Neural cell (in vitro differentiated cells): ENCODE measurements at regions not wholly inside any gene's neighbourhood (a gene's known extent, or its start where the extent isn't known, plus 50 kb on each side); places are given as distances from the start of the nearest gene placed in this dataset.

Experiments used
- H2AFZ ChIP-seq: fragments of 200-600, 300-800 bp; sonication (generic), shearing (Covaris generic); 2 replicates; pipeline ENCODE4 v1.6.0; 2014; ENCODE audit warnings: low read depth, mild to moderate bottlenecking, antibody characterized with exemption, low read length, moderate library complexity
- H3F3A ChIP-seq: fragments of 200-600 bp; shearing (Covaris generic); 2 replicates; pipeline ENCODE4 v1.6.1; 2016; ENCODE audit warnings: mild to moderate bottlenecking, moderate library complexity, mixed read lengths, antibody characterized with exemption, low read length; ENCODE audit not compliant: insufficient read depth, poor library complexity, severe bottlenecking
- H3K27ac ChIP-seq: fragments of 200-600, 300-800 bp; sonication (generic), shearing (Covaris generic); 2 replicates; pipeline ENCODE4 v1.5.1; 2014; ENCODE audit warnings: mild to moderate bottlenecking, low read length, moderate library complexity
- H3K27me3 ChIP-seq: fragments of 300-800, 200-600 bp; sonication (generic), shearing (Covaris generic); 2 replicates; pipeline ENCODE4 v1.6.0; 2014; ENCODE audit warnings: mild to moderate bottlenecking, low read depth, low read length, moderate library complexity; ENCODE audit not compliant: insufficient read depth
- H3K36me3 ChIP-seq: fragments of 300-800, 200-600 bp; sonication (generic), shearing (Covaris generic); 2 replicates; pipeline ENCODE4 v1.5.1; 2014; ENCODE audit warnings: mild to moderate bottlenecking, antibody characterized with exemption, low read length, moderate library complexity; ENCODE audit not compliant: insufficient read depth
- H3K4me2 ChIP-seq: fragments of 300-800, 200-600 bp; sonication (generic), shearing (Covaris generic); 2 replicates; pipeline ENCODE4 v1.6.0; 2014; ENCODE audit warnings: mild to moderate bottlenecking, low read length
- H3K4me3 ChIP-seq: fragments of 300-800, 200-600 bp; sonication (generic), shearing (Covaris generic); 2 replicates; pipeline ENCODE4 v1.5.1; 2014; ENCODE audit warnings: mild to moderate bottlenecking, low read length, moderate library complexity
- H3K79me2 ChIP-seq: fragments of 200-600 bp; shearing (Covaris generic); replicated peaks from 2 replicates; pipeline ENCODE4 v1.6.0; 2014; ENCODE audit warnings: mild to moderate bottlenecking, low read length, moderate library complexity; ENCODE audit not compliant: insufficient read depth
- H3K9ac ChIP-seq: fragments of 300-800, 200-600 bp; sonication (generic), shearing (Covaris generic); 2 replicates; pipeline ENCODE4 v1.6.1; 2016; ENCODE audit warnings: mild to moderate bottlenecking, low read length, mixed read lengths
- H3K9me2 ChIP-seq: fragments of 200-600 bp; shearing (Covaris generic); 2 replicates; pipeline ENCODE4 v1.6.1; 2016; ENCODE audit warnings: mild to moderate bottlenecking, low read length, mixed read lengths; ENCODE audit not compliant: insufficient read depth
- H3K9me3 ChIP-seq: fragments of 200-600, 300-800 bp; sonication (generic), shearing (Covaris generic); 2 replicates; pipeline ENCODE4 v1.6.1; 2016; ENCODE audit warnings: mild to moderate bottlenecking, mixed run types, low read length, moderate library complexity, mixed read lengths
- H4K20me1 ChIP-seq: fragments of 200-600 bp; shearing (Covaris generic); 2 replicates; pipeline ENCODE4 v1.6.1; 2016; ENCODE audit warnings: mild to moderate bottlenecking, mixed run types; ENCODE audit not compliant: insufficient read depth
- EP300 ChIP-seq: fragments of 450-650 bp; conservative IDR thresholded peaks from 2 replicates; pipeline ENCODE4 v1.6.1; 2014; ENCODE audit warnings: antibody characterized with exemption, mild to moderate bottlenecking, moderate library complexity; ENCODE audit not compliant: poor library complexity, severe bottlenecking
- EZH2 ChIP-seq: fragments of 200-600, 300-800 bp; shearing (Covaris generic), sonication (generic); IDR thresholded peaks from 2 replicates; pipeline ENCODE4 v1.6.1; 2014; ENCODE audit warnings: antibody characterized with exemption, low read length, borderline replicate concordance, mild to moderate bottlenecking; ENCODE audit not compliant: insufficient read depth, poor library complexity, severe bottlenecking
- MXI1 ChIP-seq: fragments of 450-650 bp; conservative IDR thresholded peaks from 2 replicates; pipeline ENCODE4 v1.6.1; 2014; ENCODE audit warnings: antibody characterized with exemption, mild to moderate bottlenecking; ENCODE audit not compliant: poor library complexity, severe bottlenecking
- POLR2AphosphoS5 ChIP-seq: IDR thresholded peaks from 2 replicates; pipeline ENCODE4 v1.6.1; 2012
- RAD21 ChIP-seq: fragments of 450-650 bp; conservative IDR thresholded peaks from 2 replicates; pipeline ENCODE4 v1.6.1; 2014; ENCODE audit warnings: antibody characterized with exemption, mild to moderate bottlenecking, moderate library complexity
- SMC3 ChIP-seq: fragments of 450-650 bp; conservative IDR thresholded peaks from 2 replicates; pipeline ENCODE4 v1.6.1; 2014; ENCODE audit warnings: antibody characterized with exemption, mild to moderate bottlenecking, moderate library complexity; ENCODE audit not compliant: poor library complexity
- TAF1 ChIP-seq: IDR thresholded peaks from 2 replicates; pipeline ENCODE4 v1.6.1; 2012; ENCODE audit warnings: low read depth
- TF ChIP-seq, protein P1 (sequence below): IDR thresholded peaks from 2 replicates; pipeline ENCODE4 v1.6.1; 2012; ENCODE audit warnings: borderline replicate concordance
- TF ChIP-seq, protein P2 (sequence below): fragments of 450-650 bp; IDR thresholded peaks from 2 replicates; pipeline ENCODE4 v1.5.1; 2014; ENCODE audit warnings: antibody characterized with exemption, mild to moderate bottlenecking, moderate library complexity; ENCODE audit not compliant: poor library complexity, severe bottlenecking

DNA sequence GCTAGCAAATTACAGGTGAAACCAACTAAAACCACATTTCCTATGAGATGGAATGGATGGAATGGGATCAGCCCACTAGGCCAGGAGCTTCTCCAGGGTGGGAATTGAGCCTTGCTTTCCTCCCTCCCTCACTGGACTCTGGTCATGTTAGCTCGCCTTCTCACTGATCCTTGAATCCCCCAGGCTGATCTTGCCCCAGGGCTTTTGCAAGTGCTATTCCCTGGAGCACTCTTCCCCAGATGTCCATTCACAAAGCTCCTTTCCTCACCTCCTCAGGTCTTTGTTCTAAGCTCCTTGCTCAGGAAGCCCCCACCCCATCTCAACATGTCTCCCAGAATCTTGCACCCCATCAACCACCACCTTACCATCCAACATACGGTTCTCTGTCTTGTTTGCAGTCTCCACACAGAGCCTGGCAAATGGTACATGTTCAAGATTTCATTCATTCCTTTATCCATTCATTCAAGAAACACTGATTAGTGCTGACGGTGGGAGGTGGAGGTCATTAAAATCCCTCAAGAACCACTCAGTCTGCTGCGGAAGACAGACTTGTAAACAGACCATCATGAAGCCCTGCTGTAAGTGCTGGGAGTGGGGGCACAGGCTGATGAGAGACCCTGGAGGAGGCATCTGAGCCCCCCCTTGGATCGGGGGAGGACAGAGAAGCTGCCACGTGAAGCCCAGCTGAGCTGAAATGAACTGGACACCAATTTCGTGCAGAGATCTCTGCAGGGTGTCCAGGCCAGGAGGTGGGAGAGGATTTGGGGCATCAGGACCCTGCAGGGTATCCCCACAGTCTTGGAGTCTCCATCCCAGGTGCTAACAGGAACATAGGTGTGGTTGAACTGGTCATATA is 141.7 kb downstream of the BARX1 start:
- H3K9me2 ChIP-seq, result no peaks in the 10 kb centered on the region
- H4K20me1 ChIP-seq, result no peaks in the 10 kb centered on the region
- no peak overlapping the region for H3K4me2 ChIP-seq
- H3K9ac ChIP-seq, result peak overlapping the region; percentile 34
- H3K9me3 ChIP-seq, result no peaks in the 10 kb centered on the region
- no peaks in the 10 kb centered on the region for H3K79me2 ChIP-seq
- H3K27me3 ChIP-seq, result no peaks in the 10 kb centered on the region
- no peaks in the 10 kb centered on the region for H3K36me3 ChIP-seq
- H3K27ac ChIP-seq, result peak overlapping the region; percentile 35
- H3K4me3 ChIP-seq, result no peak overlapping the region
- no peaks in the 10 kb centered on the region for H3F3A ChIP-seq
- TF ChIP-seq POLR2AphosphoS5 (no peak), MXI1 (no peak)
- H2AFZ ChIP-seq, result no peak overlapping the region

DNA sequence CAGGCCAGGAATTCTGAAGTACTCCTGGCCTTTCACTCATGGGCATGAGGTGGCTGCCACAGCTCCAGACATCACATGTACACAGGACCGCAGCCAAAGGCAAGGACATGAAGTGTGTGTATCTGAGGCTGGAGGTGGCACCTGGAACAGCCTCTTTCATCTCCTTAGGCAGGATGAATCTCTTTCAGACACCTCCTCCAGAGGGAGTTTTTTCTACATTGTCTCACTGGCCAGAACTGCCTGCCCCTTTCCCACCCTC is 142.8 kb downstream of the BARX1 start:
- H3K9ac ChIP-seq, result no peak overlapping the region
- TF ChIP-seq, protein P1, sequence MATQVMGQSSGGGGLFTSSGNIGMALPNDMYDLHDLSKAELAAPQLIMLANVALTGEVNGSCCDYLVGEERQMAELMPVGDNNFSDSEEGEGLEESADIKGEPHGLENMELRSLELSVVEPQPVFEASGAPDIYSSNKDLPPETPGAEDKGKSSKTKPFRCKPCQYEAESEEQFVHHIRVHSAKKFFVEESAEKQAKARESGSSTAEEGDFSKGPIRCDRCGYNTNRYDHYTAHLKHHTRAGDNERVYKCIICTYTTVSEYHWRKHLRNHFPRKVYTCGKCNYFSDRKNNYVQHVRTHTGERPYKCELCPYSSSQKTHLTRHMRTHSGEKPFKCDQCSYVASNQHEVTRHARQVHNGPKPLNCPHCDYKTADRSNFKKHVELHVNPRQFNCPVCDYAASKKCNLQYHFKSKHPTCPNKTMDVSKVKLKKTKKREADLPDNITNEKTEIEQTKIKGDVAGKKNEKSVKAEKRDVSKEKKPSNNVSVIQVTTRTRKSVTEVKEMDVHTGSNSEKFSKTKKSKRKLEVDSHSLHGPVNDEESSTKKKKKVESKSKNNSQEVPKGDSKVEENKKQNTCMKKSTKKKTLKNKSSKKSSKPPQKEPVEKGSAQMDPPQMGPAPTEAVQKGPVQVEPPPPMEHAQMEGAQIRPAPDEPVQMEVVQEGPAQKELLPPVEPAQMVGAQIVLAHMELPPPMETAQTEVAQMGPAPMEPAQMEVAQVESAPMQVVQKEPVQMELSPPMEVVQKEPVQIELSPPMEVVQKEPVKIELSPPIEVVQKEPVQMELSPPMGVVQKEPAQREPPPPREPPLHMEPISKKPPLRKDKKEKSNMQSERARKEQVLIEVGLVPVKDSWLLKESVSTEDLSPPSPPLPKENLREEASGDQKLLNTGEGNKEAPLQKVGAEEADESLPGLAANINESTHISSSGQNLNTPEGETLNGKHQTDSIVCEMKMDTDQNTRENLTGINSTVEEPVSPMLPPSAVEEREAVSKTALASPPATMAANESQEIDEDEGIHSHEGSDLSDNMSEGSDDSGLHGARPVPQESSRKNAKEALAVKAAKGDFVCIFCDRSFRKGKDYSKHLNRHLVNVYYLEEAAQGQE, result no peak
- TF ChIP-seq EP300 (no peak), MXI1 (no peak), POLR2AphosphoS5 (no peak), EZH2 (no peak), SMC3 (no peak), TAF1 (no peak), RAD21 (no peak)
- TF ChIP-seq, protein P2, sequence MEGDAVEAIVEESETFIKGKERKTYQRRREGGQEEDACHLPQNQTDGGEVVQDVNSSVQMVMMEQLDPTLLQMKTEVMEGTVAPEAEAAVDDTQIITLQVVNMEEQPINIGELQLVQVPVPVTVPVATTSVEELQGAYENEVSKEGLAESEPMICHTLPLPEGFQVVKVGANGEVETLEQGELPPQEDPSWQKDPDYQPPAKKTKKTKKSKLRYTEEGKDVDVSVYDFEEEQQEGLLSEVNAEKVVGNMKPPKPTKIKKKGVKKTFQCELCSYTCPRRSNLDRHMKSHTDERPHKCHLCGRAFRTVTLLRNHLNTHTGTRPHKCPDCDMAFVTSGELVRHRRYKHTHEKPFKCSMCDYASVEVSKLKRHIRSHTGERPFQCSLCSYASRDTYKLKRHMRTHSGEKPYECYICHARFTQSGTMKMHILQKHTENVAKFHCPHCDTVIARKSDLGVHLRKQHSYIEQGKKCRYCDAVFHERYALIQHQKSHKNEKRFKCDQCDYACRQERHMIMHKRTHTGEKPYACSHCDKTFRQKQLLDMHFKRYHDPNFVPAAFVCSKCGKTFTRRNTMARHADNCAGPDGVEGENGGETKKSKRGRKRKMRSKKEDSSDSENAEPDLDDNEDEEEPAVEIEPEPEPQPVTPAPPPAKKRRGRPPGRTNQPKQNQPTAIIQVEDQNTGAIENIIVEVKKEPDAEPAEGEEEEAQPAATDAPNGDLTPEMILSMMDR, result no peak
- H3K9me2 ChIP-seq, result no peaks in the 10 kb centered on the region
- H2AFZ ChIP-seq, result no peak overlapping the region
- H3K79me2 ChIP-seq, result no peaks in the 10 kb centered on the region
- no peaks in the 10 kb centered on the region for H3K36me3 ChIP-seq
- no peaks in the 10 kb centered on the region for H3F3A ChIP-seq
- H4K20me1 ChIP-seq, result no peaks in the 10 kb centered on the region
- no peak overlapping the region for H3K4me2 ChIP-seq
- no peak overlapping the region for H3K4me3 ChIP-seq
- no peaks in the 10 kb centered on the region for H3K27me3 ChIP-seq
- H3K27ac ChIP-seq, result no peak overlapping the region
- no peaks in the 10 kb centered on the region for H3K9me3 ChIP-seq
